Renal cortical epithelial cell (primary cell): ENCODE measurements at regions not wholly inside any gene's neighbourhood (a gene's known extent, or its start where the extent isn't known, plus 50 kb on each side); places are given as distances from the start of the nearest gene placed in this dataset.
"Not testable (repeated sequence)": the region's sequence is repeated elsewhere in the genome, so short reads cannot be mapped to it uniquely, and the experiment has no call there.

Source experiments
- DNase-seq: peaks from one replicate; pipeline ENCODE4 v3.0.0-alpha.2; 2011; ENCODE audit warnings: low read depth

- no peak for DNase-seq
These were observed 173.3 kb downstream of the CD83 start for GRCh38 chr6:14290772-14291330.

- no peak for DNase-seq
These were observed 173.8 kb downstream of the CD83 start for GRCh38 chr6:14291331-14291730.

GRCh38 chr6:14292119-14292518 is 174.5 kb downstream of the CD83 start:
- DNase-seq = peak; percentile 84

- DNase-seq = no peak
These were observed 176.8 kb downstream of the CD83 start for GRCh38 chr6:14294270-14294951.

- not testable (repeated sequence) for DNase-seq
These were observed 179.1 kb downstream of the CD83 start for GRCh38 chr6:14296698-14297097.

- DNase-seq = not testable (repeated sequence)
These were observed 179.5 kb downstream of the CD83 start for GRCh38 chr6:14297118-14297517.

- DNase-seq = not testable (repeated sequence)
These were observed 182.6 kb downstream of the CD83 start for GRCh38 chr6:14300189-14300588.

GRCh38 chr6:14300721-14301120 is 183.1 kb downstream of the CD83 start:
- DNase-seq = not testable (repeated sequence)

GRCh38 chr6:14301477-14301876 is 183.9 kb downstream of the CD83 start:
- not testable (repeated sequence) for DNase-seq

- DNase-seq = no peak
These were observed 187.6 kb downstream of the CD83 start for GRCh38 chr6:14305131-14305530.

GRCh38 chr6:14305624-14306023 is 188.1 kb downstream of the CD83 start:
- DNase-seq = no peak

- peak; percentile 83 for DNase-seq
These were observed 188.8 kb downstream of the CD83 start for GRCh38 chr6:14306151-14306906.

- no peak for DNase-seq
These were observed 191.9 kb downstream of the CD83 start for GRCh38 chr6:14309516-14309915.

- DNase-seq = no peak
These were observed 192.4 kb downstream of the CD83 start for GRCh38 chr6:14309951-14310445.

GRCh38 chr6:14310960-14311359 is 193.4 kb downstream of the CD83 start:
- peak; percentile 96 for DNase-seq

GRCh38 chr6:14312587-14312986 is 195.0 kb downstream of the CD83 start:
- no peak for DNase-seq

- no peak for DNase-seq
These were observed 195.7 kb downstream of the CD83 start for GRCh38 chr6:14313248-14313647.

- DNase-seq = no peak
These were observed 197.8 kb downstream of the CD83 start for GRCh38 chr6:14315353-14315752.

- DNase-seq = peak; percentile 42
These were observed 199.2 kb downstream of the CD83 start for GRCh38 chr6:14316651-14317386.

- DNase-seq = no peak
These were observed 199.9 kb downstream of the CD83 start for GRCh38 chr6:14317387-14317970.

GRCh38 chr6:14320332-14320731 is 202.8 kb downstream of the CD83 start:
- DNase-seq = no peak
